Natural killer cell treated with Interleukin-12 subunit alpha and Interleukin-12 subunit beta and Interleukin-15 and Interleukin-18, amount 100 ng/mL, for 72 hours (primary cell): ENCODE measurements at regions not wholly inside any gene's neighbourhood (a gene's known extent, or its start where the extent isn't known, plus 50 kb on each side); places are given as distances from the start of the nearest gene placed in this dataset.
A peak's percentile ranks its signal among the peaks of the same experiment; 100 is the strongest.
"Not testable (repeated sequence)": the region's sequence is repeated elsewhere in the genome, so short reads cannot be mapped to it uniquely, and the experiment has no call there.

Experiments
- ATAC-seq, 2 donors: fragments of 150-1000 bp; cut with Tn5 transposase in 1 of 2; sonication (Bioruptor Pico), chemical (Tn5 transposase) in 1 of 2; 2 replicates each; pipeline ENCODE4 v1.10.0; 2021
- DNase-seq: peaks from one replicate; pipeline ENCODE4 v3.0.0; 2022; ENCODE audit warnings: low spot score
- H3K27ac Mint-ChIP-seq, 2 donors: 1 replicate in 1 of 2; 2 replicates in 1 of 2; pipeline ENCODE4 v1.8.0; 2022; ENCODE audit warnings: mixed read lengths in 2 of 2, mild to moderate bottlenecking in 1 of 2, moderate library complexity in 1 of 2
- H3K27me3 Mint-ChIP-seq, 2 donors: 1 replicate in 1 of 2; 2 replicates in 1 of 2; pipeline ENCODE4 v1.8.0; 2022; ENCODE audit warnings: mixed read lengths in 2 of 2
- H3K36me3 Mint-ChIP-seq: one replicate; pipeline ENCODE4 v1.8.0; 2022; ENCODE audit warnings: mixed read lengths
- H3K4me1 Mint-ChIP-seq, 2 donors: 1 replicate in 1 of 2; 2 replicates in 1 of 2; pipeline ENCODE4 v1.8.0; 2022; ENCODE audit warnings: low read depth in 2 of 2, mixed read lengths in 2 of 2, mild to moderate bottlenecking in 1 of 2
- H3K4me3 Mint-ChIP-seq: one replicate; pipeline ENCODE4 v1.8.0; 2022; ENCODE audit warnings: mixed read lengths
- H3K9me3 Mint-ChIP-seq: 2 replicates; pipeline ENCODE4 v1.8.0; 2022; ENCODE audit warnings: mixed read lengths

DNA sequence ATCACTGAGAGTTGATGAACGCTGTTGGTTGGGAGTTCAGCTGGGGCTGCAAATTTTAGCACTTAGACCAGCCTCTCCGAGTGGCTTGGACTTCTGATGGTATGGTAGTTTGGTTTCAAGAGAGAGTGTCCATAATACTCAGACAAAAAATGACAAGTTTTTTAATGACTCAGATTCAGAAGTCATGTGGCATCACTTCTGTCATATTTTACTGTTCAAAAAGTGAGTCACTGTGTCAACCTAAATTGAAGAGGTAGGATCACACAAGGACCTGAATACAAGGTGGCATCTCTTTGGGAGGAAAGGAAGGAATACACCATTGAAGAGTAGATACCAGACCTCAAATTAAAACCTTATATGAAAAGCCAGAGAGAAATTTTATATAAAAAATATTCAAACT is 99.1 kb upstream of the CHMP2B start:
- H3K27ac Mint-ChIP-seq = no peak overlapping the region
- ATAC-seq (no peak), DNase-seq (no peak)
- H3K4me1 Mint-ChIP-seq = no peaks in the 10 kb centered on the region
- no peak overlapping the region for H3K4me3 Mint-ChIP-seq
- no peaks in the 10 kb centered on the region for H3K36me3 Mint-ChIP-seq
- no peaks in the 10 kb centered on the region for H3K27me3 Mint-ChIP-seq
- peaks cover 9% of the 10 kb centered on the region for H3K9me3 Mint-ChIP-seq

DNA sequence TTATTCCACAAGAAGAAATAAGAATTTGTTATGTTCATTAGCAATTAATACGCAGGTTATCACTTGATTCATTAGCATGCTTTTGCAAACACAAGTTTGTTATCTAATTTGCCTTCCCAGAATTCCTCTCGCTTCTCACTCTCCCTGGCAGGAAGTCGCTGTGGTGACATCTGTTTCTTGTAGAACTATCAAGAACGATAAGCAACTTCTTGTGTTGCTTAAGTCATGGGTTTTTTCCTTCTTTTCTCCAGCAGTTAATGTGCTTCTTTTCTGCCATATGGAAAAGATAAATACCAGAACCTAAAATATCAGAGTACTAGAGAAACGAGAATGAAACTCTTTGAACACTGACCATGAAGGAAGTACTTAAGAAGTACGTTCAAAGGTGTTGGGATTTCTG is 99.8 kb upstream of the CHMP2B start:
- Mint-ChIP-seq H3K9me3 (peaks cover 9% of the 10 kb centered on the region), H3K36me3 (no peaks in the 10 kb centered on the region), H3K27ac (no peak overlapping the region), H3K27me3 (no peaks in the 10 kb centered on the region), H3K4me1 (no peaks in the 10 kb centered on the region), H3K4me3 (no peak overlapping the region)
- DNase-seq = no peak
- no peak for ATAC-seq

DNA sequence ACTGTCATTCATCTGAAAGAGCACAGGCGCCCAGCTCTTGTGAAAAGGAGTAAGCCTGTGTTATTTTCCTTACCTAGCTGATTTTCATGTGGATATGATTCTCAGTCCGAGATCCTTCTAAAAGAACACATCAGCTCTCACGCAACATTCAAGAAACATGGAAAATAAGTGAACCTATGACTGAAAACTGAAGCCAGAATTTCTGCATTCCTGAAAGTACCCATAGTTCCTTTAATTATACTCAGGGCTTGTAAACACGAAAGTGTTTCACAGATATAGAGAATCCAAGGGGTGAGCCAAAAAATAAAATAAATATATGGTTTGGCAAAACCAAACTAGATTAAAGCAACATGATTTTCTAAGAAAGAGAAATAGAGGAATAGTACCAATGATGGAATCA is 100.8 kb upstream of the CHMP2B start:
- DNase-seq (no peak), ATAC-seq (no peak)
- Mint-ChIP-seq H3K27me3 (no peaks in the 10 kb centered on the region), H3K27ac (no peak overlapping the region), H3K4me3 (no peak overlapping the region), H3K36me3 (no peaks in the 10 kb centered on the region), H3K4me1 (no peaks in the 10 kb centered on the region), H3K9me3 (peaks cover 4% of the 10 kb centered on the region)

DNA sequence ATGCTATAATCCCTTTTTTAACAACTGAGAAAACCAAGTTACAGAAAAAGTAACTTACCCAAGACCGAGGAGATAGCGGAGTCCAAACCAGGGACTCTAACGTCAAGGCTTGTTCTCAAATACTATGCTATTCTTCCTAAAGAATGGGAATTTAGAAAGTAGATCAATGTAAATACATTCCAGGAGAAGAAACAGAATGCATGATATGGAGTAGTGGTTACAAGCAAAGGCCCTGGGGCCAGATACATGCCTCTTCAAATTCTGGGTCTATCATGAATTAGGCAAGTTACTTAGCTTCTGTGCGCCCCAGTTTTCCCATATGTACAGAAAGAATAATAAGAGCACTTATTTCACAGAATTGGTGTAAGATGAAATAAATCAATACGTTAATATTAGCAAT is 102.0 kb upstream of the CHMP2B start:
- Mint-ChIP-seq H3K4me1 (no peaks in the 10 kb centered on the region), H3K27ac (no peak overlapping the region), H3K9me3 (peaks cover 4% of the 10 kb centered on the region), H3K36me3 (no peaks in the 10 kb centered on the region), H3K27me3 (no peaks in the 10 kb centered on the region), H3K4me3 (no peak overlapping the region)
- ATAC-seq (no peak), DNase-seq (no peak)

DNA sequence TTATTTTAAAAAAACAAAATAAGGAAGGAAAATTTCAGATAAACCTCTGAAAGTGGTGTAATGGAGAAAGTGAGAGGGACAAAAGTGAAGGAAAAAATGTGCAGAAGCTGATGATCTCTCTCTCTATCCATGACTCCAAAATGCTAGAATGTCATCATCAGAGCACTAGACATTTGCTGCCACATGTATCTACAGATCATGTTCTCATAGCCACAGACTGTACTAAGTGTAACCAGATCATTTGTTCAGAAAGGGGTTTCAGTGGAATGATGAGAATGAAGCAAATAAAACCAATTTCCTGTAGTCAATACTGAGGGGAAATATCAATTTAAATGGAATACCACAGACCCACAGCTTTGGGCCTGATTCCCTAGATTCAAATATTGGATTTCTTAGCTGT is 104.3 kb upstream of the CHMP2B start:
- Mint-ChIP-seq H3K9me3 (peaks cover 4% of the 10 kb centered on the region), H3K36me3 (no peaks in the 10 kb centered on the region), H3K27ac (no peak overlapping the region), H3K4me1 (no peaks in the 10 kb centered on the region), H3K4me3 (no peak overlapping the region), H3K27me3 (no peaks in the 10 kb centered on the region)
- ATAC-seq (no peak), DNase-seq (no peak)

DNA sequence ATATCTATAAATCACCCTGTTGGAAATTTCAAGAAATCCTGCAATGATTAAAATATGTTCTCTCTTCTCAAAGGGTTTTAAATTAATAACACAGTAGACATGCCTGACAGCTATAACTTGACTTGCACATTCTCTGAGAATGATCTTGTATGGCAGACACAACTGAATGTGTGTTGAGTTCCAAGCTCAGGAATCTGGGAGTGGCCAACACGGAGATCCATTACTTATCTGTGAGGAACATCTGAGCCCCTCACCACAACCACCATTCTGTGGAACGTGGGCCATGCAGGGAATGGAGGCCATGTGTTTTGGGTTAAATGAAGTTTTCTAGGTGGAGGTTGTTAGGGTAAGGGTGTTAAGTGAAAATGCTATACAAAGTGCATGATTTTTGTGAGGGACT is 105.3 kb upstream of the CHMP2B start:
- H3K4me3 Mint-ChIP-seq = no peak overlapping the region
- no peak for DNase-seq

DNA sequence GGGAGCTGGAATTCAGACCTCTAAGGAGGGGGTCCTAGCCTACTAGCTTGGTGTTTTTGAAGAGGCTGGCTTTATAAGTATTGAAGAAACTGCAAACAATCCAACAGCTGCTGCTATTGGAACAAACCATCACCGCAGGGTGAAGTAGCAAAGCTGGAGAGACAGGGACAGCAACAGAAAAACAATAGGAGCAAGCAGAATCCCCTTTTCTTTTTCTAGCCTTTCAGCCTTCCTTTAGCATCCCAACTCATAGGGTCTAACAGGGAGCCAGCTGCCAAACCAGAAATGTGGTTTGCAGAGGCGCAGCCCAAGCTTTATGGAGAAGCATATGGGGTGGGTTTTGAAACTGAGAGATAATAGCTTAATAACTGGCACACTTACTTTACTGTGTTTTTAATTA is 106.2 kb upstream of the CHMP2B start:
- H3K4me1 Mint-ChIP-seq = no peaks in the 10 kb centered on the region
- DNase-seq = no peak
- H3K4me3 Mint-ChIP-seq = no peak overlapping the region
- no peaks in the 10 kb centered on the region for H3K27me3 Mint-ChIP-seq
- no peak for ATAC-seq
- no peak overlapping the region for H3K27ac Mint-ChIP-seq
- peaks cover 7% of the 10 kb centered on the region for H3K9me3 Mint-ChIP-seq
- H3K36me3 Mint-ChIP-seq = no peaks in the 10 kb centered on the region

More for the DNA sequence above, 105.3 kb upstream of the CHMP2B start:
- no peak overlapping the region for H3K27ac Mint-ChIP-seq
- H3K36me3 Mint-ChIP-seq = no peaks in the 10 kb centered on the region
- peaks cover 7% of the 10 kb centered on the region for H3K9me3 Mint-ChIP-seq
- no peaks in the 10 kb centered on the region for H3K4me1 Mint-ChIP-seq
- no peaks in the 10 kb centered on the region for H3K27me3 Mint-ChIP-seq
- ATAC-seq = no peak

DNA sequence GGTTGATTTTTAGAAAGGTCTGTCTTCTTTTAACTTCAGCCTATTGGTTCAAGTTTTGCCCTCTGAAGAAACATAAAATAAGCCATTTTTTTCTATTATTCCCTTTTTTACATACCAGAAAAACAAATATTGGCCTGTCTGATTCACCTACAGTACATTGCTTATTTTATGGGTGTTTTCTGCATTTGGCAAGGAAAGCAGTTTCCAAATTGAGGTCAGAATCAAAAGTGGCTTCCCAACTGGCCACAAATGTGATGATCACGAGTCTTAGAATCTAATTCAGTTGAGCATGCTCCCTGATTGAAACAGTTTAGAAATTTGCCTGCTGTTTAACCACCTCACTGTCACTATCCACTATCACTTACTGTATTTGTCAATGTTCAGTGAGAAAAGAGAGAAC is 106.9 kb upstream of the CHMP2B start:
- Mint-ChIP-seq H3K27ac (no peak overlapping the region), H3K4me3 (no peak overlapping the region), H3K36me3 (no peaks in the 10 kb centered on the region), H3K9me3 (peaks cover 2% of the 10 kb centered on the region), H3K4me1 (no peaks in the 10 kb centered on the region), H3K27me3 (no peaks in the 10 kb centered on the region)
- DNase-seq = no peak
- ATAC-seq = no peak

DNA sequence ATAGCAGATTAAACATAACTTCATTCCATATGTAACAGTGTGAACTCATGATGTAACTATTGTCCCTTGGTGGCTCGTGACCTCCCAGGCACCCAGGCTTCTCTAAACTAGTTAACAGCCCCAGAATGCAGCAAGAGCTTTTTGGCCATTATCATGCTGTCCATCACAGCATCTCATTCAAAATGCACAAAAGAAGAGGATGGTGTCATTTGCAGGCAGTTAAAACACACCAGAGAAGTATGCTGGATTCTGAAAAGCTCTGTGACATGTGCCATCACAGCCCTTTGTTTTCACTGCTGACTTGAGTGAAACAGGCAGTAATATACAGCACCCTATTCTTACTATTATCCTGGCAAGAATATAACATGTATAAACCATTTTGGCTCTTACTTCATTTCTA is 117.6 kb upstream of the CHMP2B start:
- Mint-ChIP-seq H3K27ac (no peak overlapping the region), H3K36me3 (no peaks in the 10 kb centered on the region), H3K4me3 (no peak overlapping the region), H3K9me3 (peaks cover 3% of the 10 kb centered on the region), H3K4me1 (no peaks in the 10 kb centered on the region), H3K27me3 (no peaks in the 10 kb centered on the region)
- DNase-seq (no peak), ATAC-seq (no peak)

DNA sequence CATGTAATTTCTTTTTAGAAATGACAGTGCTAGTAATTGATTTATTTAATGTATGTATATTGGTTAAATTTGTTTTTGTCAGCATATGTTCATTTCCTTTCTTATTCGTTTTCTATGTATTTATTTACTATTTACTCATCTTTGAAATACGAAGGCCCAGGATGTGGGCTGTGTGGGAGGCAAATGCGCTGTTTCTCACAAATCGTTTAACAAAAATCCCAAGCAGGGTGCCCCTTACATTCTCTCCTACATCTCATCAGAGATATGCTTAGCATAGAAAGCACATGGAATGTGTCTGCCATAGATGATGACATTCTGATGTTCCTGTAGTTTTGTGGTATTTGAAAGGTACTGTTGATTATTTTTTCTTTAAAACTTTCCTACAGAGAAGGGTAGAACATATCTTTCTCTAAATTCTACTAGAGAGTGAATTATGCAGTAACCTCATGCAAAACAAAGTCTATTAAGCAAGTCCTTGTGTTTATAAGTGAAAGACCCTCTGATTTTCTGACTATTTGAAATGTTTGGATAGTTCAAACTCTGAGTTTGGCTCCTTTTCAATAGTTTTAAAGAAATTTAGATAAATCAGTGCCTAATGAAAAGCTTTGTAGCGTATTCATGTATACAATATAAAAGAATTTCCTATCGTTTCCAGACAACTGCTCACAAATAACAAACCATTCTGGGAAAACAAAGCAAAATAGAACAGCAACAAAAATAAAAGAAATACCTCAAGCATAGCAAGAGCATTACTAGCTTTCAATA is 111.1 kb upstream of the VGLL3 start:
- DNase-seq (no peak), ATAC-seq (no peak)
- Mint-ChIP-seq H3K4me1 (no peaks in the 10 kb centered on the region), H3K9me3 (no peaks in the 10 kb centered on the region), H3K27me3 (no peaks in the 10 kb centered on the region), H3K36me3 (peaks cover 1% of the 10 kb centered on the region), H3K27ac (no peak overlapping the region), H3K4me3 (no peak overlapping the region)

DNA sequence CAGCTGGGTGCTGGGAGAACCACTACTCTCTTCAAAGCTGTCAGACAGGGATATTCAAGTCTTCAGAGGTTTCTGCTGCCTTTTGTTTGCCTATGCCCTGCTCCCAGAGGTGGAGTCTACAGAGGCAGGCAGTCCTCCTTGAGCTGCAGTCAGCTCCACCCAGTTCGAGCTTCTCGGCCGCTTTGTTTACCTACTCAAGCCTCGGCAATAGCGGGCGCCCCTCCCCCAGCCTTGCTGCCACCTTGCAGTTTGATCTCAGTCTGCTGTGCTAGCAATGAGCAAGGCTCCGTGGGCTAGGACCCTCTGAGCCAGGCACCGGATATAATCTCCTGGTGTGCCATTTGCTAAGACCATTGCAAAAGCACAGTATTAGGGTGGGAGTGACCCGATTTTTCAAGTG is 106.8 kb upstream of the VGLL3 start:
- not testable (repeated sequence) for H3K27ac Mint-ChIP-seq, H3K4me3 Mint-ChIP-seq, H3K4me1 Mint-ChIP-seq, DNase-seq, H3K27me3 Mint-ChIP-seq, H3K9me3 Mint-ChIP-seq, H3K36me3 Mint-ChIP-seq, ATAC-seq

DNA sequence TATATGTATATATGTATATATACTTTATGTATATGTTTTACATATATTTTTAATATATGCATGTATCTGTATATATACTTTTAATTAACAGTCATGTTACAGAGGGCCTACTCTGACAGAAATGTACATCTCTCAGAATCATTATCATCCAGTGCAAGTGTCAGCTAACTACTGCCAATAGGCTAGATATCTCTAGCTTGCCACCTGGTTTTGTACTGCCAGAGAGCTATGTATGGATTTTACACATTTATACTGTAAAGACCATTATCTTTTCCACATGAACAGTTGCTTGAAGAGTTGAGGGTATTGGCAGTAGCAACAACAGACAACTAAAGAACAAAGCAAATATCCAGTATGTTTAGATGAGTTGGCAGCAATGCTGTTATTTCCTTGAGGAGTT is 99.7 kb upstream of the VGLL3 start:
- no peaks in the 10 kb centered on the region for H3K27me3 Mint-ChIP-seq
- ATAC-seq = no peak
- no peak overlapping the region for H3K27ac Mint-ChIP-seq
- no peak for DNase-seq
- peaks cover 0 to 4% of the 10 kb centered on the region in 2 donors for H3K4me1 Mint-ChIP-seq
- no peak overlapping the region for H3K4me3 Mint-ChIP-seq
- peaks cover 4% of the 10 kb centered on the region for H3K9me3 Mint-ChIP-seq
- no peaks in the 10 kb centered on the region for H3K36me3 Mint-ChIP-seq

DNA sequence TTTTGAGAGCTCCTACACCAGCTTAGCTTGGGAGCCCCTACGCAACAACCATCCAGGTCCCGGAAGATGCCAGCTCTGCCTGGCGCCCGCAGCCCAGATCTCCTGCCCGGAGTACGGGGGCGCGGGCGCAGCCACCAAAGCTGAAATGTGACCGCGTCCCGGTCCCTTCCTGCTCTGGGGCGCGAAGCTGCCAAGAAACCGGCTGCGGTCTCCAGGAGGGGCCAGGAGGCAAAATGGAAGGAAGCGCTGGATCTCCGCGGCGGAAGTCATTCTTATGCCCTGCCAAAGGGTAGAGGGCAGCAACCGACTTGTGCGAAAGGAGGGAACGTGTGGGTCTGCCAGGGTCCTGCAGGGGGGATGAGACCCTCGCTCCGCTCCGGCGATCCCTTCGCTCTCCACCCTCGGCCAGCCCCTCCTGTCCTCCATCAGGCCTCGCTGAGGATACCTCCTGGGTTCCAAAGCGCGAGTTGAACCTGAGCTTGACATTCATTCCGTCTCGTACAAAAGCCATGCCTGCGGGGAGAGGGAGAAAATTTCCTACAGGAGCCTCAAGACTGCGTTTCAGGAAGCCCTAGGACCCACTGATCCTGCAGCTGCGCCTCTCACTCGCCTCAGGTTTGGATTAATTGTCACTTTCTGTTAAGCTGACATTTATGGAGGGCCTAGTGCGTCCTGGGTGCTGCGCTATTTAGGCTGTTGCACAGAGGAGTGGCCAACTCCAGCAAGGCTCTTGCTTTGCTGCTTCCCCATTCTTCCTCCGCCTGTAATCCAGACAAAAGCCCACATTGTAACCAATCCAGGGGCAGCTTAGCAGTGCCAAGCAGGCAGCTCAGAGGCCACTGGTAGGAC is 98.3 kb upstream of the VGLL3 start:
- peak overlapping the region; percentile 52 for H3K4me3 Mint-ChIP-seq
- H3K27ac Mint-ChIP-seq = no peak overlapping the region
- DNase-seq (no peak), ATAC-seq (peak; percentile 51 to 53)
- no peaks in the 10 kb centered on the region for H3K27me3 Mint-ChIP-seq
- H3K9me3 Mint-ChIP-seq = peaks cover 3% of the 10 kb centered on the region
- H3K4me1 Mint-ChIP-seq = peaks cover 0 to 4% of the 10 kb centered on the region in 2 donors
- no peaks in the 10 kb centered on the region for H3K36me3 Mint-ChIP-seq

DNA sequence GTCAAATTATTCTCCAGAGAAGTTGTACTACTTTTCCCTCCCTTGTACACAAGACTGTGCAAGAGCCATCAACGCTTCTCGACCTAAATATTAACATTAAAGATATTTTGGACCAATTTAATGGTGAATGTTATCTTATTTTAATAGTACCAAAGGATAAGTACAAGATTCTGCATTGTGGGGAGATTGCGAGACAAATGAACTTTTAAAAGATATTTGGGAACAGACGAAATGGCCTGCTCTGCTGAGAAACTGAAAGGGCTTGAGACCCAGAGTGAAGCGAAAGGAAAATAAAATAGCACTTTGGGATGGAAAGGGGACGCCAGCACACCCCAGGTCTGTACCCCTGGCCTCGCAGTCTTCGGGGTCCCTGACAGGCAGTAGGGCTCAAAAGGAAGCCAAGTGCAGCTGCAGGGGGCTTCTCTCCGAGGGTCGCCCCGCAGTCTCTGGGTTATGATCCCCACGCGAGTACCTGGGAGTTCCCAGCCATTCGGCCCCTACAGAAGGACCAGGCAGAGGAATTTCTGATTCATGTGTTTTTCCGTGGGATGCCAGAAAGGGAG is 97.6 kb upstream of the VGLL3 start:
- Mint-ChIP-seq H3K4me1 (peaks cover 0 to 4% of the 10 kb centered on the region in 2 donors), H3K36me3 (no peaks in the 10 kb centered on the region), H3K27ac (no peak overlapping the region), H3K27me3 (no peaks in the 10 kb centered on the region), H3K9me3 (peaks cover 3% of the 10 kb centered on the region), H3K4me3 (peak overlapping the region; percentile 52)
- ATAC-seq (no peak), DNase-seq (no peak)
